RWPE2 (cell line): ENCODE measurements at regions not wholly inside any gene's neighbourhood (a gene's known extent, or its start where the extent isn't known, plus 50 kb on each side); places are given as distances from the start of the nearest gene placed in this dataset.

Source experiments
- ATAC-seq: fragments of 200-7000 bp; cut with Tn5 transposase; 3 replicates; pipeline ENCODE4 v1.9.1; 2021; ENCODE audit warnings: low read depth
- DNase-seq: peaks from one replicate; pipeline ENCODE4 v3.0.0-alpha.2; 2020; ENCODE audit warnings: low spot score
- H3K27ac ChIP-seq: fragments of 450-650 bp; 2 replicates; pipeline ENCODE4 v1.5.1; 2017; ENCODE audit warnings: mild to moderate bottlenecking; ENCODE audit not compliant: poor library complexity, severe bottlenecking
- H3K27me3 ChIP-seq: fragments of 250-450 bp; sonication (Bioruptor Pico); 2 replicates; pipeline ENCODE4 v1.5.1; 2021; ENCODE audit warnings: mild to moderate bottlenecking, moderate library complexity; ENCODE audit not compliant: insufficient read depth, poor library complexity, severe bottlenecking
- H3K36me3 ChIP-seq: fragments of 250-450 bp; sonication (Bioruptor Pico); 2 replicates; pipeline ENCODE4 v1.5.1; 2020; ENCODE audit warnings: low read depth, mild to moderate bottlenecking, moderate library complexity
- H3K4me1 ChIP-seq: fragments of 250-450 bp; sonication (Bioruptor Pico); 2 replicates; pipeline ENCODE4 v1.5.1; 2021; ENCODE audit warnings: mild to moderate bottlenecking, moderate library complexity; ENCODE audit not compliant: insufficient read depth, poor library complexity, severe bottlenecking
- H3K4me3 ChIP-seq: fragments of 250-450 bp; sonication (Bioruptor Pico); 2 replicates; pipeline ENCODE4 v1.5.1; 2021; ENCODE audit warnings: mild to moderate bottlenecking, moderate library complexity; ENCODE audit not compliant: severe bottlenecking
- H3K9me3 ChIP-seq: fragments of 250-450 bp; sonication (Bioruptor Pico); 2 replicates; pipeline ENCODE4 v1.5.1; 2021; ENCODE audit warnings: mild to moderate bottlenecking, moderate library complexity; ENCODE audit not compliant: severe bottlenecking
- TF ChIP-seq, protein P1 (sequence below): fragments of 450-650 bp; IDR thresholded peaks from one replicate; pipeline ENCODE4 v1.5.1; 2017; ENCODE audit warnings: mild to moderate bottlenecking, moderate library complexity; ENCODE audit not compliant: poor library complexity, severe bottlenecking

DNA sequence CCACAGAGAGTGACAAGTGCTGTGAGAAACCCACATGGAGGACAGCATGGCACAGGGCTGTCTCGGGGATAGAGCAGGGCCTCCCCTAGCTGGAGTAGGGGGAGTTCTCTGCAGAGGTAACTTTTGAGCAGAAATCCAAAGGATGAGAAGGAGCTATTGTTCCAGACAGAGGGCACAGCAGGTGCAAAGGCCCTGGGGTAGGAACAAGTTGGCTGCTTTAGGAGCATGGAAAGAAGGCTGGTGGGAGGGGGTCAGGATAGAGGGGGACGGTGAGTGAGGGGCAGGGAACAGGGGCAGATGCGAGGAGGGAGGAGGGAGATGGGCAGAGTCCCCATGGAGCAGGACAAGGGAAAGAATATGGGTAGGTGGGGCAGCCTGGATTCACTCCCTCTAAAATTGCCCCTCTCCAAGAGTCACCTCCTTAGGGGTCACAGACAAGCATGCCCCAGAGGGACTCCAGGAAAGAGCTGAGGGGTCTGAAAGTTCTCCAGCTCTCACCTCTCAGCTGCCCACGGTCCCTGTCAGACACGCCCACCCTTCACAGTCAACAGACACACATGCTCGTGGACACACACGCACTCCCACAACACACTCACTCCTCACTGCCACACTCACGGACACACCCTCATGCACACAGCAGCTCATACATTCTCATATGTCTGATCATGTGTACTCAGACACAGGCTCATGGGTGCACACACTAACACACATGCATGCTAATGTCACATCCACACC lies 110.7 kb downstream of the LITAF start:
- Histone ChIP-seq H3K4me1 (peaks cover 5% of the 10 kb centered on the region), H3K27ac (no peak overlapping the region), H3K36me3 (no peaks in the 10 kb centered on the region), H3K4me3 (no peak overlapping the region), H3K9me3 (no peaks in the 10 kb centered on the region), H3K27me3 (no peaks in the 10 kb centered on the region)
- ATAC-seq (no peak), DNase-seq (no peak)
- TF ChIP-seq, protein P1, sequence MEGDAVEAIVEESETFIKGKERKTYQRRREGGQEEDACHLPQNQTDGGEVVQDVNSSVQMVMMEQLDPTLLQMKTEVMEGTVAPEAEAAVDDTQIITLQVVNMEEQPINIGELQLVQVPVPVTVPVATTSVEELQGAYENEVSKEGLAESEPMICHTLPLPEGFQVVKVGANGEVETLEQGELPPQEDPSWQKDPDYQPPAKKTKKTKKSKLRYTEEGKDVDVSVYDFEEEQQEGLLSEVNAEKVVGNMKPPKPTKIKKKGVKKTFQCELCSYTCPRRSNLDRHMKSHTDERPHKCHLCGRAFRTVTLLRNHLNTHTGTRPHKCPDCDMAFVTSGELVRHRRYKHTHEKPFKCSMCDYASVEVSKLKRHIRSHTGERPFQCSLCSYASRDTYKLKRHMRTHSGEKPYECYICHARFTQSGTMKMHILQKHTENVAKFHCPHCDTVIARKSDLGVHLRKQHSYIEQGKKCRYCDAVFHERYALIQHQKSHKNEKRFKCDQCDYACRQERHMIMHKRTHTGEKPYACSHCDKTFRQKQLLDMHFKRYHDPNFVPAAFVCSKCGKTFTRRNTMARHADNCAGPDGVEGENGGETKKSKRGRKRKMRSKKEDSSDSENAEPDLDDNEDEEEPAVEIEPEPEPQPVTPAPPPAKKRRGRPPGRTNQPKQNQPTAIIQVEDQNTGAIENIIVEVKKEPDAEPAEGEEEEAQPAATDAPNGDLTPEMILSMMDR: no peak

DNA sequence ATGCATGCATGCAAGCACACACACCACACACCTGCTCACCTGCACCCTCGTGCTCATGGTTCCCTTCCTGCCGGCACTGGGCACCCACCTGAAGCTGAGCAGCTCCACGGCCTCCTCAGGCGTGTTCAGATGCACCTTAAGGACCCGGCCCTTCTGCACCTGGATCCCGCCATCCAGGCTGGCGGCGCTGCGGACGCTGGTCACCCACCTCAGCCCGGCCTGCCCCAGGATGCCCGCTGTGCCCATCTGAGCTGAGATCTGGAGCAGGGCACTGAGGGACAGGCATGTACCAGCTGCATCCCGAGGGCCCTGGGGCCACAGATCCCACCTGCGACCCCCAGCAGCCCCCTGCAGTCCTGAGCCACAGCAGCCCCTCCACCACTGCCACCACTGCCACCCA lies 110.0 kb downstream of the LITAF start:
- Histone ChIP-seq H3K9me3 (no peaks in the 10 kb centered on the region), H3K4me3 (no peak overlapping the region), H3K27me3 (no peaks in the 10 kb centered on the region), H3K36me3 (no peaks in the 10 kb centered on the region), H3K27ac (no peak overlapping the region), H3K4me1 (peaks cover 5% of the 10 kb centered on the region)
- ATAC-seq (no peak), DNase-seq (no peak)
- TF ChIP-seq, protein P1: no peak

DNA sequence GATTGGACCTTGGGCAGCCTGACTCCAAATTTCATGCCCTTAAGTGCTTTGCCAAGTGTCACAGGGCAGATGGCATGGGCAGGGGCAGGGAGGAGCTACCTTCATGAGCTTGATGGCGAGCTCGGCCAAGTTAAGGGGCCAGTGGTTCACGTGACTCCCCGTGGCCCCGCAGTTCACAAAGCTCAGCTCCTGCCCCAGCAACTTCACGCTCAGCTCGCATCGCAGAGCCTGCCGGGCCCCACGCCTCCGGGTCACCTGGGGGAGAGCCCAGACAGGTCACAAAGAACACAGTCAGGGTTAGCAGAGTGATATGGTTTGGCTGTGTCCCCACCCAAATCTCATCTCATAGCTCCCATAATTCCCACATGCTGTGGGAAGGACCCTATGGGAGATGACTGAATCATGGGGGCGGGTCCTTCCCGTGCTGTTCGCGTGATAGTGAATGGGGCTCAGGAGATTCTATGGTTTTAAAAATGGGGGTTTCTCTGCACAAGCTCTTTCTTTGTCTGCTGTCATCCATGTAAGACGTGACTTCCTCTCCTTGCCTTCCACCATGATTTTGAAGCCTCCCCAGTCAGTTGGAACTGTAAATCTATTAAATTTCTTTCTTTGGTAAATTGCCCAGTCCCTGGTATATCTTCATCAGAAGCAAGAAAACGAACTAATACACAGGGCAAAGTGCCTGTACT lies 108.1 kb downstream of the LITAF start:
- H3K4me1 ChIP-seq: peaks cover 5% of the 10 kb centered on the region

DNA sequence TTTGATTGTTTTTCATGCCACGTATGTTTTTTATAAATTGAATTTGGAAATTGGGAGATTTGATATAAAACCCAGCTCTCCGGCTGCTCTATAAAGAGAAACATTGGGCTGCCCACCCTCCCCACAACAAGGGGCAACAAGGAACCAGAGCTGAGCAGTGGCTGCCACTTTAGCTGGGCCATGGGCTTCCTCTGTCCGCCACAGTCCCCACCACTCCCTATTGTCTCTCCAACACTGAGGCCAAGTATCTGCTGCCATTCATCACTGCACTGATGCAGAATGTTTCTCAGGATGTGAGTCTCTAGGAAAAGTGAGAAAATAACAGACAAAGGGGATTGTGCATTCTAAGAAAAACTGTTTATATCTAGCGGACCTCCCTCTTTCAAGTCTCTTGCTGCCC lies 106.8 kb downstream of the LITAF start:
- H3K4me3 ChIP-seq: no peak overlapping the region
- ATAC-seq (no peak), DNase-seq (no peak)
- no peaks in the 10 kb centered on the region for H3K9me3 ChIP-seq
- no peak overlapping the region for H3K27ac ChIP-seq
- H3K27me3 ChIP-seq: no peaks in the 10 kb centered on the region
- peaks cover 5% of the 10 kb centered on the region for H3K4me1 ChIP-seq
- TF ChIP-seq, protein P1: no peak
- no peaks in the 10 kb centered on the region for H3K36me3 ChIP-seq

More for the DNA sequence above, 108.1 kb downstream of the LITAF start:
- TF ChIP-seq, protein P1: no peak
- Histone ChIP-seq H3K4me3 (no peak overlapping the region), H3K27ac (no peak overlapping the region), H3K27me3 (no peaks in the 10 kb centered on the region), H3K9me3 (no peaks in the 10 kb centered on the region), H3K36me3 (no peaks in the 10 kb centered on the region)
- DNase-seq (no peak), ATAC-seq (no peak)

DNA sequence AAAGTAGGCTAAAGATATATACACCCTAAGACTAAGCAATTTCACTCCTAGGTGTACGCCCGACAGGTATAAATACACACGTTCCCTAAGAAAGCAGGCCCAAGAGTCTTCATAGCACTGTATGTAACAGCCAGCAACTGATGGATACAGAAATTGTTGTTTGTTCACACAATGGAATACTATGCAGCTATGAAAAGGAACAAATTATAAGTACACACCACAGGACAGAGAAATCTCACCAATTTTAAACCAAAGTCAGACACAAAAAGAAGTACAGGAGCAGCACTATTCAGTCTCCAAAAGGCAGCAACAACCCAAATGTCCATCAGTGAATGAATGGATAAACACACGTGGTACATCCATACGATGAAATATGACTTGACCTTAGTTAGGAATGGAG lies 106.1 kb downstream of the LITAF start:
- no peaks in the 10 kb centered on the region for H3K36me3 ChIP-seq
- DNase-seq (no peak), ATAC-seq (no peak)
- H3K27ac ChIP-seq: no peak overlapping the region
- no peak overlapping the region for H3K4me3 ChIP-seq
- H3K4me1 ChIP-seq: no peaks in the 10 kb centered on the region
- no peaks in the 10 kb centered on the region for H3K9me3 ChIP-seq
- no peaks in the 10 kb centered on the region for H3K27me3 ChIP-seq
- TF ChIP-seq, protein P1: no peak
